Coronary artery (tissue), 2 donors: ENCODE measurements at regions not wholly inside any gene's neighbourhood (a gene's known extent, or its start where the extent isn't known, plus 50 kb on each side); places are given as distances from the start of the nearest gene placed in this dataset.

Experiments used
- DNase-seq: peaks from one replicate; pipeline ENCODE4 v3.0.0-alpha.2; 2017; ENCODE audit warnings: low spot score
- H3K27ac ChIP-seq, 2 donors: fragments of 200-600 bp; sonication (generic); one replicate each; pipeline ENCODE4 v1.5.1; 2016 to 2019
- H3K4me3 ChIP-seq: fragments of 200-600 bp; sonication (generic); 2 replicates; pipeline ENCODE4 v1.5.1; 2016; ENCODE audit warnings: mild to moderate bottlenecking, moderate library complexity
- CTCF ChIP-seq: fragments of 200-600 bp; sonication (generic); IDR thresholded peaks from one replicate; pipeline ENCODE4 v1.5.1; 2019; ENCODE audit warnings: antibody characterized with exemption

- Histone ChIP-seq H3K27ac (no peak overlapping the region), H3K4me3 (no peak overlapping the region)
- no peak for TF ChIP-seq CTCF
- no peak for DNase-seq
Observed at GRCh38 chr20:56715309-56715708, 86.2 kb downstream of the TFAP2C start.

DNA sequence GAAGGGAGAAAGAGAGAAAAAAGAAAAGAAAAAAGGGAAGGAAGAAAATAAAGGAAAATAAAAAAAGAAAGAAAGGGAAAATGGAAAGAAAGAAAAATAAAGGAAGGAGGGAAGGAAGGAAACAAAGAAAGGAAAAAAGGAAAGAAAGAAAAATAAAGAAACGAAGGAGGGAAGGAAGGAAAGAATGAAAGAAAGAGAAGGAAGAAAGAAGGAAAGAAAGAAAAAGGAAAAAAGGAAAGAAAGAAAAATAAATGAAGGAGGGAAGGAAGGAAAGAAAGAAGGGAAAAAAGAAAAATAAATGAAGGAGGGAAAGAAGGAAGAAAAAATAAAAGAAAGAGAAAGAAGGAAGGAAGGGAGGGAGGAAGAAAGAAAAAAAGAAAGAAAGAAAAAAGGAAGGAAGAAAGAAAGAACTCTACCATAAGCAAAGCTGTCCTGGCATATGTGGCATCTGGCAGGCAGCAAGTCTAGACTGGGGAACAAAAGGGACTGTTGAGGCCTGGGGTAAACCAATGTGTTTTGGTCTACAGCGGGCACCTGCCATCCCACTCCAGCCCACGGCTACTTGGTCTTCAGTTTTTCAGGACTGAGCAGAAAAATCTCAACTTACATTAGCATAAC, 86.9 kb downstream of the TFAP2C start:
- DNase-seq: no peak
- Histone ChIP-seq H3K4me3 (no peak overlapping the region), H3K27ac (no peak overlapping the region)
- TF ChIP-seq CTCF: no peak

DNA sequence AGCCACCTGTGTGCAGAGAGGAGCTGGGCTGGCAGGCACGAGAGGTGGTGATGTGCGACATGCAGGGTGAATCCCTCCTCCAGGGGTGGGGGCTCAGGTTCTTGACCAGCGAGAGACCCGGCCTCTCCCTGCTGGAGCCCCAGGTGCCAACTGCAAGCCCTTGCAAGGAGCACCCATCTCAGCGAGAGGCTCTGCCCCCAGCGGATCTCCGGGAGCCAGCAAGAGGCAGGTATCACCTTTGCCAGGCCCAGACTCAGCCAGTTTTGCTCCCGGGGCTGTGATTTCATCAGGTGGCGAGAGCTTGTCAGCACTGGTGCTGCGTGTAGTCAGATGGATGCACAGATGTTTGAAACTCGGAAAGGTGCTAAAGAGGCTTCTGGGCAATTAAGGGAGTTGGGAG, 87.7 kb downstream of the TFAP2C start:
- TF ChIP-seq CTCF: no peak
- no peak for DNase-seq
- no peak overlapping the region for H3K27ac ChIP-seq
- no peak overlapping the region for H3K4me3 ChIP-seq

DNA sequence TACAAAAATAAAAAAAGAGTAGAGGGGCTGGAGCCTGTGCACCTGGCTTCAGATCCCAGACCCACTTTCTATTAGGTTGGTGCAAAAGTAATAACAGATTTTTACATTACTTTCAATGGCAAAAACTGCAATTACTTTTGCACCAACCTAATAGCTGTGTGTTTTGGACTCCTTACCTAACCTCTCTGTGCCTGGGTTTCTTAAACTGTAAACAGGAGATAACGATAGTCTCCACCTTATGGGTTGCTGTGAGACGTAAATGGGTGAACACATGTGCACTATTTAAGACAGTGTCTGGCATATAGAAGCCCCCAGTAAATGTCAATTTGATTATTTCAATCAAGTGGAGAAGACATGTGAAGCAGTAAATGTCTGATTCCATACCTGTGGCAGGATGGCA, 89.7 kb downstream of the TFAP2C start:
- Histone ChIP-seq H3K4me3 (no peak overlapping the region), H3K27ac (no peak overlapping the region)
- no peak for TF ChIP-seq CTCF
- DNase-seq: no peak

DNA sequence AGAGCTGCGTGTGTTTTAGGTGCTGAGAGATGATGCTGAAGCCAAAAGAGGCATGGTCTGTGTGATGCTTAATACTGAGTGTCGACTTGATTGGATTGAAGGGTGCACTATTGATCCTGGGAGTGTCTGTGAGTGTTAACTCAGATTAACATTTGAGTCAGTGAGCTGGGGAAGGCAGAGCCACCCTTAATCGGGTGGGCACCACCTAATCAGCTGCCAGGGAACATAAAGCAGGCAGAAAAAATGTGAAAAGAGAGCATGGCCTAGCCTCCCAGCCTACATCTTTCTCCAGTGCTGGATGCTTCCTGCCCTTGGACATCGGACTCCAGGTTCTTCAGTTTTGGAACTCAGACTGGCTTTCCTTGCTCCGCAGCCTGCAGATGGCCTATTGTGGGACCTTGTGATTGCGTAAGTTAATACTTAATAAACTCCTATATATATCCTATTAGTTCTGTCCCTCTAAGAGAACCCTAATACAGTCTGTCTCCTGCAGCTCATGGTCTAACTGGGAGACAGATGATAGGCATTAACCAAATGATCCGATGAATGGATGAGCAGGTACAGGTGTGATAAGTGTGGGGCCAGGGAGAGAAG, 91.6 kb downstream of the TFAP2C start:
- no peak for TF ChIP-seq CTCF
- Histone ChIP-seq H3K4me3 (no peak overlapping the region), H3K27ac (no peak overlapping the region)
- DNase-seq: no peak

DNA sequence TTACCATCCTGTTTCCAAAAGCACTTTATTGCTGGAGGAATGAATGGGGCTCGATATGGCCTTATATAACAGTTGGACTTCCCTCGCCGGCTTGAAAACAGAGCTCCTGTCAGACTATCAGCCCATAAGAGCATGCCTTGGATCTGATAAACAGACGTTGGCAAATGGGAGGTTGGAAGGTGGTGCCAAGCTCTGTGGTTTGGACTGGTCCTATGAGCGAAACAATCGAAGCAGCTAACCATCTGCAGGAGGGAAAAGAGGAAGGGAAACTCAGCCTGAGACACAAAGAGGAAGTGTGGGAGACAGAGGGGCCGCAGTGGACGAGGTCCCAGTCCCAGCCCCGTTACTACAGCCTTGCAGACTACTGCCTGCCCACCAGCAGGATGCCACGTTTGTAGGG, 92.9 kb downstream of the TFAP2C start:
- TF ChIP-seq CTCF: no peak
- no peak overlapping the region for H3K27ac ChIP-seq
- DNase-seq: no peak
- no peak overlapping the region for H3K4me3 ChIP-seq

DNA sequence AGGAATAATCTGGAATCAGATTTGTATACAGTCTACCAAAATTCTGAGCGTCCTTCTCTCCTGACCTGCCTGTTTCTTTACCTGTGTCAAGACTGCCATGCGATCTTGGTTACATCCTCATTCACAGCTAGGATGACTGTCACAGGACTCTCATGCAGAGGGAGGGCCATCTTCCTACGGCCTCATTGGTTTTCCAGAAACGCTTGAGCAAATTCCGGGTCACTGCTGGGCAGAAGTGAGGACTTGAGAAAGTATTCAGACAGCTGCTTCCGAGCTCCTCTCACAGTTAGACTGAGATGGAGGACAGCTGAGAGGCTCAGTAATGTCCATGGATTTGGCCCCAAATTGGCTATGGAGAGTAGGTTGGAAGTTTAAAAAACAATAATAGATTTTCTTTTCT, 94.2 kb downstream of the TFAP2C start:
- TF ChIP-seq CTCF: no peak
- H3K27ac ChIP-seq: no peak overlapping the region
- no peak overlapping the region for H3K4me3 ChIP-seq
- DNase-seq: no peak
